Liver (tissue), 3 donors: ENCODE measurements at regions not wholly inside any gene's neighbourhood (a gene's known extent, or its start where the extent isn't known, plus 50 kb on each side); places are given as distances from the start of the nearest gene placed in this dataset.

Source experiments
- CTCF ChIP-seq: fragments of 150-350 bp; IDR thresholded peaks from 2 replicates; pipeline ENCODE4 v1.5.1; 2017; ENCODE audit warnings: improper control_type of control experiment, low read depth, low read length; ENCODE audit not compliant: missing input control
- EGR1 ChIP-seq, 2 donors: IDR thresholded peaks; 2 replicates each; pipeline ENCODE4 v1.6.1; 2016 to 2018; ENCODE audit warnings: antibody characterized with exemption in 2 of 2, low read depth in 2 of 2
- HNF4A ChIP-seq, 2 donors: conservative IDR thresholded peaks; 2 replicates each; pipeline ENCODE4 v1.6.1; 2016; ENCODE audit warnings: antibody characterized with exemption in 2 of 2, mild to moderate bottlenecking in 2 of 2
- TAF1 ChIP-seq: conservative IDR thresholded peaks from 2 replicates; pipeline ENCODE4 v1.6.1; 2016; ENCODE audit warnings: antibody characterized with exemption, mild to moderate bottlenecking
- TF ChIP-seq, protein P1 (sequence below): IDR thresholded peaks from 2 replicates; pipeline ENCODE4 v1.6.1; 2016; ENCODE audit warnings: antibody characterized with exemption, mild to moderate bottlenecking
- donor health status: healthy.
- donor health status: healthy.

- TF ChIP-seq CTCF = no peak
- no peak for TF ChIP-seq HNF4A (conservative IDR thresholded peaks at IDR 0.05)
- TF ChIP-seq, protein P1, sequence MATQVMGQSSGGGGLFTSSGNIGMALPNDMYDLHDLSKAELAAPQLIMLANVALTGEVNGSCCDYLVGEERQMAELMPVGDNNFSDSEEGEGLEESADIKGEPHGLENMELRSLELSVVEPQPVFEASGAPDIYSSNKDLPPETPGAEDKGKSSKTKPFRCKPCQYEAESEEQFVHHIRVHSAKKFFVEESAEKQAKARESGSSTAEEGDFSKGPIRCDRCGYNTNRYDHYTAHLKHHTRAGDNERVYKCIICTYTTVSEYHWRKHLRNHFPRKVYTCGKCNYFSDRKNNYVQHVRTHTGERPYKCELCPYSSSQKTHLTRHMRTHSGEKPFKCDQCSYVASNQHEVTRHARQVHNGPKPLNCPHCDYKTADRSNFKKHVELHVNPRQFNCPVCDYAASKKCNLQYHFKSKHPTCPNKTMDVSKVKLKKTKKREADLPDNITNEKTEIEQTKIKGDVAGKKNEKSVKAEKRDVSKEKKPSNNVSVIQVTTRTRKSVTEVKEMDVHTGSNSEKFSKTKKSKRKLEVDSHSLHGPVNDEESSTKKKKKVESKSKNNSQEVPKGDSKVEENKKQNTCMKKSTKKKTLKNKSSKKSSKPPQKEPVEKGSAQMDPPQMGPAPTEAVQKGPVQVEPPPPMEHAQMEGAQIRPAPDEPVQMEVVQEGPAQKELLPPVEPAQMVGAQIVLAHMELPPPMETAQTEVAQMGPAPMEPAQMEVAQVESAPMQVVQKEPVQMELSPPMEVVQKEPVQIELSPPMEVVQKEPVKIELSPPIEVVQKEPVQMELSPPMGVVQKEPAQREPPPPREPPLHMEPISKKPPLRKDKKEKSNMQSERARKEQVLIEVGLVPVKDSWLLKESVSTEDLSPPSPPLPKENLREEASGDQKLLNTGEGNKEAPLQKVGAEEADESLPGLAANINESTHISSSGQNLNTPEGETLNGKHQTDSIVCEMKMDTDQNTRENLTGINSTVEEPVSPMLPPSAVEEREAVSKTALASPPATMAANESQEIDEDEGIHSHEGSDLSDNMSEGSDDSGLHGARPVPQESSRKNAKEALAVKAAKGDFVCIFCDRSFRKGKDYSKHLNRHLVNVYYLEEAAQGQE = no peak
- no peak for TF ChIP-seq EGR1 (IDR thresholded peaks at IDR 0.05; ENCODE audit: low read depth in 2 of 2)
- TF ChIP-seq TAF1 = no peak
Observed at GRCh38 chr14:38839694-38840365, 263.2 kb downstream of the SEC23A start.
